Activated T-cell treated with anti-CD3 and anti-CD28 coated beads, Interleukin-2, amount 50 U/mL, for 72 hours (primary cell): ENCODE measurements at regions not wholly inside any gene's neighbourhood (a gene's known extent, or its start where the extent isn't known, plus 50 kb on each side); places are given as distances from the start of the nearest gene placed in this dataset.

Source experiments
- ATAC-seq, 2 donors: fragments of 150-1000 bp; cut with Tn5 transposase; replicated peaks in 1 of 2; 2 replicates each; pipeline ENCODE4 v1.10.0; 2021; ENCODE audit warnings: moderate library complexity in 2 of 2, mild to moderate bottlenecking in 1 of 2
- DNase-seq, 2 donors: peaks; one replicate each; pipeline ENCODE4 v3.0.0; 2021 to 2022; ENCODE audit warnings: mixed read lengths in 1 of 2
- H3K27ac Mint-ChIP-seq: one replicate; pipeline ENCODE4 v1.8.0; 2022; ENCODE audit warnings: mild to moderate bottlenecking, moderate library complexity, mixed read lengths
- H3K27me3 Mint-ChIP-seq: one replicate; pipeline ENCODE4 v1.8.0; 2022; ENCODE audit warnings: low read depth, mixed read lengths
- H3K36me3 Mint-ChIP-seq, 2 donors: one replicate each; pipeline ENCODE4 v1.8.0; 2022; ENCODE audit warnings: mixed read lengths in 2 of 2, mild to moderate bottlenecking in 1 of 2; ENCODE audit not compliant: insufficient read depth in 2 of 2
- H3K4me1 Mint-ChIP-seq: one replicate; pipeline ENCODE4 v1.8.0; 2022; ENCODE audit warnings: low read depth, mixed read lengths
- H3K4me3 Mint-ChIP-seq, 2 donors: one replicate each; pipeline ENCODE4 v1.8.0; 2022; ENCODE audit warnings: mild to moderate bottlenecking in 2 of 2, mixed read lengths in 2 of 2, moderate library complexity in 2 of 2
- H3K9me3 Mint-ChIP-seq, 2 donors: one replicate each; pipeline ENCODE4 v1.8.0; 2022; ENCODE audit warnings: mixed read lengths in 2 of 2

GRCh38 chr14:62071039-62071438 lies 308.8 kb downstream of the SNAPC1 start:
- no peak for ATAC-seq
- Mint-ChIP-seq H3K9me3 (no peaks in the 10 kb centered on the region), H3K36me3 (no peaks in the 10 kb centered on the region), H3K27me3 (no peaks in the 10 kb centered on the region), H3K27ac (no peak overlapping the region), H3K4me3 (no peak overlapping the region), H3K4me1 (no peaks in the 10 kb centered on the region)
- DNase-seq, result no peak

DNA sequence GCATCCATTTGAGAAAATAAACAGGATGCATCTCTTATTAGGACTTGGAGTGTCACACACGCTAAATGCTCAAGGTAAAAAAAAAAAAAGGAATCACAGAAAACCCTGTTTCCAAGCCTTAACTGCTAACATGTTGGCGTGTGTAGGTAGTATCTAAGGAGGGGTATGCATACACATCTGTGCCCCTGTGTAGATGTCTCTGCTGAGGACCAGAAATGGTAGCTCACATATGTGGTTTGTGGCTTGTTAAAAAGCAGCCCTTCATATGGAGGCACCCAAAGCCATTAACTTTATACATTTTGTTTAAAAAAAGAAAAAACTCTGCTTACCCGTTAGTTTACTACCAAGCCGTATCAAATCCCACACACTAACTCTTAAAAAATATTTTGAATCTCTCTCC lies 314.1 kb downstream of the SNAPC1 start:
- H3K27ac Mint-ChIP-seq, result no peak overlapping the region
- DNase-seq (no peak), ATAC-seq (no peak)
- H3K4me3 Mint-ChIP-seq, result no peak overlapping the region
- peaks cover 20% of the 10 kb centered on the region for H3K4me1 Mint-ChIP-seq
- H3K36me3 Mint-ChIP-seq, result no peaks in the 10 kb centered on the region
- H3K27me3 Mint-ChIP-seq, result peaks cover under 1% of the 10 kb centered on the region
- H3K9me3 Mint-ChIP-seq, result no peaks in the 10 kb centered on the region

GRCh38 chr14:62076825-62077605 lies 314.8 kb downstream of the SNAPC1 start:
- ATAC-seq (no peak), DNase-seq (no peak)
- peaks cover 26% of the 10 kb centered on the region for H3K4me1 Mint-ChIP-seq
- H3K27ac Mint-ChIP-seq, result peak overlapping the region; percentile 56
- peaks cover 7% of the 10 kb centered on the region for H3K27me3 Mint-ChIP-seq
- peak overlapping the region; percentile 14 to 15 for H3K4me3 Mint-ChIP-seq
- no peaks in the 10 kb centered on the region for H3K9me3 Mint-ChIP-seq
- no peaks in the 10 kb centered on the region for H3K36me3 Mint-ChIP-seq

GRCh38 chr14:62077676-62078261 lies 315.5 kb downstream of the SNAPC1 start:
- DNase-seq, result no peak
- H3K36me3 Mint-ChIP-seq, result no peaks in the 10 kb centered on the region
- no peak overlapping the region for H3K27ac Mint-ChIP-seq
- no peak for ATAC-seq
- no peaks in the 10 kb centered on the region for H3K9me3 Mint-ChIP-seq
- H3K27me3 Mint-ChIP-seq, result peaks cover 8% of the 10 kb centered on the region
- peaks cover 26% of the 10 kb centered on the region for H3K4me1 Mint-ChIP-seq
- peak overlapping the region in 1 of 2 donors; percentile 21 for H3K4me3 Mint-ChIP-seq

DNA sequence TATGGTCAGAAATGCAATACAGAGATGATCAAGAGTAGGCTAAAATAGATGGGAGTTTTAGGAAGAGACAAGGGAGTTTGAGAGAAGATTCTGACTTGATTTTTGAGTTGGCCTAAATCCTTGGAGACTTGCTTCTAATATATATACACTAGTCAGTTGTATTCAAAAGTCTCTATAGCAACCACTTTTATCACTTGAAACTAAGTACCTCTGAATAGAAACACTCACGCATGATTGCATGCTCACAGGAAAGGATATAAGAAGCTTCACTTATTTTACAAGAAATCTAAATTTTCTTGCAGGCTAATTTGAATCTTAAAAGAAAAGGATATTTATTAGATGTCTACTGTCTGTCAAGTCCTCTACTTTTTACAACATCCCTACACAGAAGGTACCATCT lies 316.8 kb downstream of the SNAPC1 start:
- Mint-ChIP-seq H3K4me1 (peaks cover 26% of the 10 kb centered on the region), H3K27me3 (peaks cover 8% of the 10 kb centered on the region), H3K36me3 (no peaks in the 10 kb centered on the region), H3K9me3 (no peaks in the 10 kb centered on the region), H3K27ac (no peak overlapping the region), H3K4me3 (no peak overlapping the region)
- ATAC-seq (no peak), DNase-seq (no peak)

DNA sequence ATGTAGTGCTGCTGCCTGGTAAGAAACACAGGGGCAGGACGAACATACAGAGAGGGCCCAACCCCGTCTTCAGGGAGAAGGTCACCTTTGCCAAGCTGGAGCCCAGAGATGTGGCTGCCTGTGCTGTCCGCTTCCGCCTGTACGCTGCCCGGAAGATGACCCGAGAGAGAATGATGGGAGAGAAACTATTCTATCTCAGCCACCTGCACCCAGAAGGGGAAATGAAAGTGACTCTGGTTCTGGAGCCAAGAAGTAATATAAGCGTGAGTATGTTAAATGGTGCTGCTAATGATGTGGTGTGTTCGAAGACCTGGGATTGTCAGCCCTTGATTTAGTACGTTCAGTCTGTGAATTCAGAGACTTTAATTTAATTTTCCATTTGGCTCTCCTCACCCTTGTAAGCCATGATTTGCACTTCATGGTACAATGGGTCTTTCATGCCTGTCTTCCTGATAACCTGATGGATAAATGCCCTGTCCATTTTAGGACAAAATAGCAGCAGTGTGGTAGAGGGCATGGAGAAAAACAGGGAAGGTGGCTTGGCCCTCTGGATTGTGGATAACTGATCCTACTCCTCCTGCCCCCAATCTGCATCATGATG lies 318.9 kb downstream of the SNAPC1 start:
- Mint-ChIP-seq H3K36me3 (peaks cover 0 to 2% of the 10 kb centered on the region in 2 donors), H3K4me3 (no peak overlapping the region), H3K27ac (no peak overlapping the region), H3K4me1 (peaks cover 26% of the 10 kb centered on the region), H3K9me3 (peaks cover 0 to 2% of the 10 kb centered on the region in 2 donors), H3K27me3 (peaks cover 8% of the 10 kb centered on the region)
- no peak for ATAC-seq
- no peak for DNase-seq

- Mint-ChIP-seq H3K4me1 (peaks cover 23% of the 10 kb centered on the region), H3K27ac (no peak overlapping the region), H3K4me3 (no peak overlapping the region), H3K9me3 (peaks cover 0 to 2% of the 10 kb centered on the region in 2 donors), H3K27me3 (peaks cover 8% of the 10 kb centered on the region), H3K36me3 (peaks cover 0 to 2% of the 10 kb centered on the region in 2 donors)
- DNase-seq, result no peak
- ATAC-seq, result no peak
These were observed 319.7 kb downstream of the SNAPC1 start for GRCh38 chr14:62081951-62082350.

DNA sequence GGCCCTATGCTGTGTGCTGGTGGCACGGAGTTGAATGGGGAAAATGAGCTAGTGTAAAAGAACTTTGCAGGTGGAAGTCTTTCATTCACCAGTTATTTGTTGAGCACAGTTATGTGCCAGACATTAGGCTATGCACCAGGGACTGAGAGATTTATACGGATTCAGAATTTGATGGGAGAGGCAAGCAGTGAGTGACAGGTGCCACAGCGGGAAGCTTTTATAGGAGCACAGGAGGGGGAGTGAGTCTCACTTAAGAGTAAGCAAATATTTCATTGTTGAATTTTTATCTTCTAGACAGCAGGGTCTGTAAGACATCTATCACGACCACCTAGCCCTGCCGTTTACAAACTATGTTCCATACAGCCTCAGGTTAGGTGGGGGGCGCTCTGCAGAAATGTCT lies 320.6 kb downstream of the SNAPC1 start:
- no peak overlapping the region for H3K27ac Mint-ChIP-seq
- DNase-seq, result no peak
- H3K27me3 Mint-ChIP-seq, result peaks cover 8% of the 10 kb centered on the region
- peaks cover 0 to 2% of the 10 kb centered on the region in 2 donors for H3K36me3 Mint-ChIP-seq
- H3K4me3 Mint-ChIP-seq, result no peak overlapping the region
- peaks cover 14% of the 10 kb centered on the region for H3K4me1 Mint-ChIP-seq
- peaks cover 0 to 2% of the 10 kb centered on the region in 2 donors for H3K9me3 Mint-ChIP-seq
- no peak for ATAC-seq

GRCh38 chr14:62084020-62084419 lies 321.8 kb downstream of the SNAPC1 start:
- Mint-ChIP-seq H3K27me3 (peaks cover 8% of the 10 kb centered on the region), H3K4me3 (no peak overlapping the region), H3K27ac (no peak overlapping the region), H3K9me3 (peaks cover 0 to 2% of the 10 kb centered on the region in 2 donors), H3K36me3 (peaks cover 0 to 2% of the 10 kb centered on the region in 2 donors), H3K4me1 (peaks cover 7% of the 10 kb centered on the region)
- no peak for DNase-seq
- ATAC-seq, result no peak

DNA sequence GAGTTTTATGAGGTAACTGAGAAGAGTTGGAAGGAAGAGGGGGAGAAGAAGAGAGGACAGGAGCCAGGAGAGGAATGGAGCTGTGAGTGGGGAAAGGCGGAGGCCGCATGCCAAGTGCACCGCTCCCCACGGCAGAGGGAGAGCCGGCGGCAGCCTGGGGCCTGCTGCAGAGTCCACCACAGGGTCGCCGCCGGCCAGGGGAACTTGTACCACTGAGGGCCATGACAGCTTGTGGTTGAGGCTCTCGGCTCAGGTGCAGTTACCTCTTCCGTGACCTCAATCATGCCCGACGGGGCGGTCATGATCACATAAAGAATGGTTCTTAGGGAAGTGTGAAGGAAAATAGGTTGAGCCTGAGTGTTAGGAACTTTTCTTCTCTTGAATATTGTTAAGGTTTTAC lies 325.0 kb downstream of the SNAPC1 start:
- Mint-ChIP-seq H3K9me3 (peaks cover 0 to 10% of the 10 kb centered on the region in 2 donors), H3K27me3 (peaks cover under 1% of the 10 kb centered on the region), H3K4me1 (no peaks in the 10 kb centered on the region), H3K4me3 (no peak overlapping the region), H3K27ac (no peak overlapping the region), H3K36me3 (peaks cover 0 to 2% of the 10 kb centered on the region in 2 donors)
- no peak for ATAC-seq
- no peak for DNase-seq

- Mint-ChIP-seq H3K9me3 (peaks cover 0 to 8% of the 10 kb centered on the region in 2 donors), H3K36me3 (no peaks in the 10 kb centered on the region), H3K27ac (no peak overlapping the region), H3K4me1 (no peaks in the 10 kb centered on the region), H3K27me3 (peaks cover 19% of the 10 kb centered on the region), H3K4me3 (no peak overlapping the region)
- ATAC-seq (no peak), DNase-seq (no peak)
These were observed 331.5 kb downstream of the SNAPC1 start for GRCh38 chr14:62093736-62094135.

DNA sequence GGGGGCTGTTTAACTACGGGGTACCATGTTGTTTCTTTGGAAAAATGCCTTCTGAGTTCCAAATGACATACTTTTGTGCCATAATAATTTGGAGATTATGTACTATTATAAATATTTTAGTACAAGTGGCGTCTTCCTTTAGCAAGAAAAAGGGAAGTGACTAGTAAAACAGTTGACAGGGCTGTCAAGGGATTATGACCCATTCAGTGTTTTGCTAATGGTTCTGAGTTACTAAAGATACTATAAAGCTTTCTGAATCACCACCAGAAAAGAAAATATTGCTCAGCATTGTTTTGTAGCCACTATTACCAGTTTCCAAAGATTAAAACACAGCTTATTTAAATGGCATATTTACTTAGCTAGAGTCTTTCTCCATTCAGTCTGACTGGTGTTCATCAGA lies 334.9 kb downstream of the SNAPC1 start:
- ATAC-seq, result no peak
- Mint-ChIP-seq H3K4me3 (no peak overlapping the region), H3K27ac (no peak overlapping the region), H3K36me3 (no peaks in the 10 kb centered on the region), H3K9me3 (peaks cover 0 to under 1% of the 10 kb centered on the region in 2 donors), H3K4me1 (no peaks in the 10 kb centered on the region), H3K27me3 (peaks cover 29% of the 10 kb centered on the region)
- DNase-seq, result no peak

DNA sequence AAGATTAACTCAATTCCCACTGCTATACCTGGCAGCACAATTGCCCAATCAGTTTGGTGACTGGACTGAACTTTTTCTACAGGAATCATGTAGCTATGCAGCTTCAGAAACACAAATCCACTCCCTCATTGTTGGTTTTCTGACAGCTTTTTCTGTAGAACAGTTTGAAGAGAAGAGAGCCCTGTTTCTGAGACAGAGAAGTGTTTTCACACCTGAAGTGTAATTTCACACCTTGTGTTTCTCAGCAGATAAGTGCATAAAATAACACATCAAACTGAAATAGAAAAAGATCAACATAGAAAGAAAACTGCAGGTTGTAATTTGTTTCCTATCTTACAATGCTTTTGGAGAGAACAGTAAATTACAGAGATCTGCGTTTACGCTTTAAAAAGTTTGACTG lies 335.6 kb downstream of the SNAPC1 start:
- Mint-ChIP-seq H3K27ac (no peak overlapping the region), H3K36me3 (no peaks in the 10 kb centered on the region), H3K4me3 (no peak overlapping the region), H3K9me3 (no peaks in the 10 kb centered on the region), H3K4me1 (no peaks in the 10 kb centered on the region), H3K27me3 (peaks cover 22% of the 10 kb centered on the region)
- ATAC-seq (no peak), DNase-seq (no peak)
